Transverse colon (tissue), 4 donors: ENCODE measurements at regions not wholly inside any gene's neighbourhood (a gene's known extent, or its start where the extent isn't known, plus 50 kb on each side); places are given as distances from the start of the nearest gene placed in this dataset.
A peak's percentile ranks its signal among the peaks of the same experiment; 100 is the strongest.

Experiments
- DNase-seq: peaks from one replicate; pipeline ENCODE4 v3.0.0-alpha.2; 2019
- H3K27ac ChIP-seq, 4 donors: fragments of 200-600 bp; sonication (generic); 2 replicates each; pipeline ENCODE4 v1.5.1; 2016 to 2018; ENCODE audit warnings: inconsistent platforms in 4 of 4
- H3K27me3 ChIP-seq: fragments of 200-600 bp; sonication (generic); 2 replicates; pipeline ENCODE4 v1.5.1; 2017; ENCODE audit warnings: inconsistent platforms
- H3K36me3 ChIP-seq, 4 donors: fragments of 200-600 bp; sonication (generic); 2 replicates each; pipeline ENCODE4 v1.5.1; 2017 to 2019; ENCODE audit warnings: inconsistent platforms in 4 of 4
- H3K4me1 ChIP-seq, 4 donors: fragments of 200-600 bp; sonication (generic); 2 replicates each; pipeline ENCODE4 v1.5.1; 2017 to 2020; ENCODE audit warnings: inconsistent platforms in 4 of 4
- H3K4me3 ChIP-seq, 4 donors: fragments of 200-600 bp; sonication (generic); 1 replicate in 1 of 4; 2 replicates in 3 of 4; pipeline versions ENCODE4 v1.5.1 to v1.6.1; 2017 to 2019; ENCODE audit warnings: inconsistent platforms in 4 of 4
- H3K9me3 ChIP-seq, 2 donors: fragments of 200-600 bp; sonication (generic); 2 replicates each; pipeline ENCODE4 v1.5.1; 2017 to 2019; ENCODE audit warnings: inconsistent platforms in 2 of 2
- CTCF ChIP-seq, 5 experiments: fragments of 200-600 bp in 3 of 5; fragments of 450-650 bp in 2 of 5; sonication (generic) in 3 of 5; IDR thresholded peaks; 1 replicate in 2 of 5; 2 replicates in 3 of 5; pipeline ENCODE4 v1.5.1; 2016 to 2017; ENCODE audit warnings: antibody characterized with exemption in 5 of 5, inconsistent platforms in 3 of 5, mild to moderate bottlenecking in 2 of 5, moderate library complexity in 1 of 5
- EP300 ChIP-seq: sonication (generic); formaldehyde crosslinking; IDR thresholded peaks from one replicate; pipeline ENCODE4 v1.6.1; 2017; ENCODE audit warnings: antibody characterized with exemption, low read depth
- POLR2A ChIP-seq: fragments of 450-650 bp; IDR thresholded peaks from one replicate; pipeline ENCODE4 v1.6.1; 2016; ENCODE audit warnings: antibody characterized with exemption, mild to moderate bottlenecking, moderate library complexity
- POLR2AphosphoS5 ChIP-seq, 3 donors: sonication (generic); formaldehyde crosslinking; IDR thresholded peaks; one replicate each; pipeline ENCODE4 v1.6.1; 2016; ENCODE audit warnings: antibody characterized with exemption in 3 of 3
- WGBS, 2 donors: methylation state at CpG; one replicate each; pipeline ENCODE4 v1.1.5; 2018; ENCODE audit warnings: low coverage in 1 of 2; 5-methylcytosine and 5-hydroxymethylcytosine counted together
- in situ Hi-C, 4 donors: fragments of 200-750 bp; cut with MboI; loops; one replicate each; pipeline versions ENCODE4 v1.15.0 to v1.15.1; 2017; ENCODE audit warnings: low sequenced_read_pairs in 3 of 4, low pct_ligation_motif_present in 1 of 4, low pct_unique_long_range_greater_than_20kb in 1 of 4
- intact Hi-C: fragments of 100-400 bp; cut with DNase I; formaldehyde crosslinking; loops from one replicate; pipeline ENCODE4 v1.15.1; 2023; ENCODE audit warnings: low total_unique reads

- Histone ChIP-seq H3K27ac (peak overlapping the region in 1 of 4 donors; percentile 32), H3K36me3 (no peaks in the 10 kb centered on the region), H3K4me3 (no peak overlapping the region), H3K9me3 (no peaks in the 10 kb centered on the region), H3K27me3 (peaks cover 6% of the 10 kb centered on the region), H3K4me1 (no peaks in the 10 kb centered on the region)
- WGBS, 2 donors: 62 to 66% methylated on average over 6 to 9 of the region's 9 CpGs
- DNase-seq: no peak
- intact Hi-C loops (no loop called here), in situ Hi-C loops (no loop called here)
- TF ChIP-seq EP300 (no peak), POLR2AphosphoS5 (IDR thresholded peaks at IDR 0.05) (no peak), POLR2A (no peak), CTCF (IDR thresholded peaks at IDR 0.05) (no peak)
These were observed 208.6 kb upstream of the MGMT start for GRCh38 chr10:129258283-129258923.

GRCh38 chr10:129259128-129259815 is 207.8 kb upstream of the MGMT start:
- intact Hi-C loops: no loop called here
- 69 to 74% methylated on average over 7 to 9 of the region's 9 CpGs for WGBS, 2 donors
- H3K36me3 ChIP-seq: no peaks in the 10 kb centered on the region
- DNase-seq: no peak
- in situ Hi-C loops: no loop called here
- no peaks in the 10 kb centered on the region for H3K4me1 ChIP-seq
- peaks cover 6% of the 10 kb centered on the region for H3K27me3 ChIP-seq
- peak overlapping the region in 1 of 4 donors; percentile 32 for H3K27ac ChIP-seq
- TF ChIP-seq EP300: no peak
- no peak for TF ChIP-seq POLR2AphosphoS5 (IDR thresholded peaks at IDR 0.05)
- TF ChIP-seq CTCF (IDR thresholded peaks at IDR 0.05): no peak
- H3K9me3 ChIP-seq: no peaks in the 10 kb centered on the region
- H3K4me3 ChIP-seq: no peak overlapping the region

GRCh38 chr10:129272176-129272575 is 194.9 kb upstream of the MGMT start:
- in situ Hi-C loops: no loop called here
- Histone ChIP-seq H3K27me3 (no peaks in the 10 kb centered on the region), H3K4me1 (no peaks in the 10 kb centered on the region), H3K36me3 (no peaks in the 10 kb centered on the region), H3K27ac (no peak overlapping the region), H3K4me3 (no peak overlapping the region), H3K9me3 (no peaks in the 10 kb centered on the region)
- intact Hi-C loops: no loop called here
- no peak for DNase-seq
- TF ChIP-seq CTCF (IDR thresholded peaks at IDR 0.05): no peak
- no peak for TF ChIP-seq EP300
- TF ChIP-seq POLR2A: no peak
- WGBS, 2 donors: 55 to 100% methylated on average over 1 to 8 of the region's 8 CpGs

GRCh38 chr10:129272866-129273650 is 194.0 kb upstream of the MGMT start:
- intact Hi-C loops (no loop called here), in situ Hi-C loops (no loop called here)
- Histone ChIP-seq H3K9me3 (no peaks in the 10 kb centered on the region), H3K27me3 (no peaks in the 10 kb centered on the region), H3K4me1 (no peaks in the 10 kb centered on the region), H3K4me3 (no peak overlapping the region), H3K27ac (no peak overlapping the region), H3K36me3 (no peaks in the 10 kb centered on the region)
- WGBS, 2 donors: 78 to 81% methylated on average over 5 of the region's 5 CpGs
- no peak for TF ChIP-seq POLR2AphosphoS5 (IDR thresholded peaks at IDR 0.05)
- TF ChIP-seq CTCF (IDR thresholded peaks at IDR 0.05): no peak
- no peak for TF ChIP-seq EP300
- TF ChIP-seq POLR2A: no peak
- DNase-seq: no peak
